Stromal cell of bone marrow (primary cell): ENCODE measurements at regions not wholly inside any gene's neighbourhood (a gene's known extent, or its start where the extent isn't known, plus 50 kb on each side); places are given as distances from the start of the nearest gene placed in this dataset.
"Not testable (repeated sequence)": the region's sequence is repeated elsewhere in the genome, so short reads cannot be mapped to it uniquely, and the experiment has no call there.

Experiments used
- DNase-seq: peaks from one replicate; pipeline ENCODE4 v3.0.0-alpha.2; 2012; ENCODE audit warnings: low read depth

DNA sequence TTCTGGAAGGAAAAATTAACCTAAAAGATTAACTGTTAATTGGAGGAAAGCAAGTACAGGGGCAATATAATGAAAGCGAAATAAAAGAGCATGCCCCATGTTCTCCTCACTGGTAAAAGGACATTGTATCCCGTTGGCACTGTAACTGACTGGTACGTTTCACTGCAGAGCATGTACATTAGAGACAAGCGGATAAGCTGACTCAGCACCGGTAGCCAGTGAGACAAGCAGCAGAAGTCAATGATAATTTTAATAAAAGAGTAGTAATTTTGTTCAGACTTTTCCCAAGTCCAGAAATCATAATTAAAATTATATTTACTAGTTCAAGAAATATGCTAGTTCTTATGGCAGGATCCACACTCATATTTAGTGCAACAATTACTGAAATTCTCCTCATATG is 161.5 kb upstream of the VWC2 start:
- DNase-seq: no peak

- DNase-seq: no peak
These were observed 159.7 kb upstream of the VWC2 start for GRCh38 chr7:49613759-49614158.

DNA sequence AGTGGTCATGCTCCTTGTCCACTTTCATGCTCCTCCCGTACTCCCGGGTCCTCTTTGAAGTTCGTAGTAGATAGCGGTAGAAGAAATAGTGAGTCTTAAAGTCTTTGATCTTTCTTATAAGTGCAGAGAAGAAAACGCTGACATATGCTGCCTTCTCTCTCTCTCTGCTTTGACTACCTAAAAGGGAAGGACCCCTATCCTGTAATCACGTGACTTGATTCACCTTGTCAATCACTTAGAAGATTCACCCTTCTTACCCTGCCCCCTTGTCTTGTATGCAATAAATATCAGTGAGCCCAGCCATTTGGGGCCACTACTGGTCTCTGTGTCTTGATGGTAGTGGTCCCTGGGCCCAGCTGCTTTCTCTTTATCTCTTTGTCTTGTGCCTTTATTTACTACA is 158.5 kb upstream of the VWC2 start:
- not testable (repeated sequence) for DNase-seq

- DNase-seq: no peak
These were observed 155.4 kb upstream of the VWC2 start for GRCh38 chr7:49618028-49618427.

DNA sequence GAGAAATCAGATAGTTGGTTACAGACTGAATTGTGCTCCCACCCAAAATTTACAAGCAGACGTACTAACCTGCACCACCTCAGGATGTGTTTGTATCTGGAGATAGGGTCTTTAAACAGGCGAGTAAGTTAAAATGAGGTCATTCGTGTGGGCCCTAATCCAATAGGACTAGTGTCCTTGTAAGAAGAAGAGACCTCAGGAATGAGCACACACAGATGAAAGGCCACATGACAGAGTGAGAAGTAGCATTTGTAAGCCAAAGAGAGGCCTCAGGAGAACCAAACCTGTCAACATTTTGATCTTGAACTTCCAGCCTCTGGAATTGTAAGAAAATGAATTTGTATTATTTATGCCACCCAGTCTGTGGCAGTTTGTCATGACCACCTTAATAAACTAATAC is 149.5 kb upstream of the VWC2 start:
- no peak for DNase-seq

DNA sequence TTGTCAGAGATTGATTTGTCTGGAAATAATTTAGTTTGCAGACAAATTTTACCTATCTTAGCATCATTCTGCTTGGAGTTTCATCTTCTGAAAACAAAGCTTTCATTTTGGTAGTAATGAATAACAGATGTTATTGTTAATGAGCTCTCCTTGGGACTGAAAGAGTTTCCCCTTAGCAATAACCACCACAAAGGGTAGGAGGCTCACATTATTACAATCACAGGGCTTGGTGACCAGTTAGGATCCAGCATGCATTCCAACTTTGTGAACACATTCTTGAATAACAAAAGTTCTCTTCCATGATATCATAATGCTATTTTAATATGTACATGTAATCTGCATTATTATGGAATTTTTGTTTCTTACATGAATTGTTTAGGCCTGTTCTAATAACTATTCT is 148.8 kb upstream of the VWC2 start:
- no peak for DNase-seq

DNA sequence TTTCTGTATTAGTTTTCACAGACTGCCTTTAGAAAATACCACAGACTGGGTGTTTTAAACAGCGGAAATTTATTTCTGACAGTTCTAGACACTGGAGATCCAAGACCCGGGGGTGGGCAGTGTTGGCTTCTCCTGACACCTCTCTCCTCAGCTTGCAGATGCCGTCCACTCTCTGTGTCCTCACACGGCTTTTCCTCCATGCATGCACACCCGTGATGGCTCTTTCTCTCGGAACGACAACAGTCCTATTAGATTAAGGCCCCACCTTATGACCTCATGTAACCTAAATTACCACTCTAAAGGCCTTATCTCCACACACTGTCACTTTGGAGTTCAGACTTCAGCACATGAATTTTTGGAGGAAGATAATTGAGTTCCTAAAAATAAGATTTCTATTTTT is 142.9 kb upstream of the VWC2 start:
- no peak for DNase-seq

- no peak for DNase-seq
These were observed 142.2 kb upstream of the VWC2 start for GRCh38 chr7:49631071-49631815.

- no peak for DNase-seq
These were observed 141.5 kb upstream of the VWC2 start for GRCh38 chr7:49631960-49632359.

GRCh38 chr7:49635800-49636199 is 137.6 kb upstream of the VWC2 start:
- no peak for DNase-seq

DNA sequence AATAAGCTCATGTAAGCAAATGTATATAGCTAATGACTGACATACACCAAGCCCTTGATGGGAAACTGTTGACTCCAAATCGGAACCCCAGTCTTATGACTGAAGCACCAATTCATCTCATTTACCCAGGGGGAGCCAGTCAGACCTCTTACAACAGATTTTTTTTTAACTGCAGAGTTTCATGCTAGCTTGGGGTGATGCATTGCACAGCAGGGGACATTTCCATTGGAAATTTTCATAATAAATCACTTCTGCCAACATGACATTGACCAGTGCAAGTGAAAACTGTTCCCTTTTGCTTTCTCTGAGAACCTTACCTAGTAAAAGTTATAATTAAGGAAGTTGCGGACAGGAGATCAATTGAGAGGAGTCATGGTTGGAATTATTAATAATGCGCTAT is 137.0 kb upstream of the VWC2 start:
- DNase-seq: no peak

- DNase-seq: no peak
These were observed 135.3 kb upstream of the VWC2 start for GRCh38 chr7:49638166-49638565.

DNA sequence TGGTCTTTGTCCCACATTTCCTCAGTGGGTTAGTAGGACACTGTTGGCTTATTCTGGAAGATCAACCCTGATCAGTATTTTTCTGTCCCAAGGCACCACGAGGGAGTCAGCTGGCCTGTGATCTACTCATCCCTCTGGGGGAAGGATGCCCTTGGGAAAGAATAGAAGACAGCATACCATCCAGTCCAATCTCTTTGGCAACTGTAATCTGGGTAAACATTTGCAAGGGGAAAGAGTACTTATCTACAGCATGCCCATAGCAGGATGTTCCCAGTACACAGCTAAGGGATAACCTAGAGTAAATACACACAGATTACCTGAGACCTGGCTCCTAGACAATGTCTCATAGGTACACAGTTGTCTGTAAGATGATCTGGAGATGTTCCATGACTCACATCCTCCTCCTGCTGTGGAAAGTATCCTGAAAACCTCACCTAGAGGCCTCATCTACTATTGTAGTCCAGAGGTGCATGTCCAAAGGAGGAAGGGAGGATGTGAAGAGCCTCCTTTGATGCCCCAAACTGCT is 134.3 kb upstream of the VWC2 start:
- no peak for DNase-seq

- DNase-seq: no peak
These were observed 133.6 kb upstream of the VWC2 start for GRCh38 chr7:49639808-49640207.

DNA sequence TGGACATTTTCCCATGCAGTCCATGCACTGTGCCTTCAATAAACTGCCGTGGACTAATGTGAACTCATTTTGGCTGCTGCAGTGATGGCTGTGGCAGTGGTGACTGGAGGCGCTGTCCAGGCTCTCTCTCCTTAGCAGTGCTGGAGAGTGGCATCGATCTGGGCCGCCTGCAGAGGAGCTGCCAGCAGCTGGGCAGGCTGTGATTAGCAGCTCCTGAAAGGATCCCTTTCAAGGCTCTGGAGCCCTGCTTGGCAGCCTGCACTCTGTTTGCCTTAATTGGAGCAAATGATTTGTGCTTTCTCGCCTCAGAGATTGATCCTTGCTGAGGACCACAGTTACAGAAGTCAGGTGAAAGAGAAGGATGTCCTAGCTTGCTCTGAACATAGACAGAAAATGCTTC is 130.1 kb upstream of the VWC2 start:
- DNase-seq: no peak

DNA sequence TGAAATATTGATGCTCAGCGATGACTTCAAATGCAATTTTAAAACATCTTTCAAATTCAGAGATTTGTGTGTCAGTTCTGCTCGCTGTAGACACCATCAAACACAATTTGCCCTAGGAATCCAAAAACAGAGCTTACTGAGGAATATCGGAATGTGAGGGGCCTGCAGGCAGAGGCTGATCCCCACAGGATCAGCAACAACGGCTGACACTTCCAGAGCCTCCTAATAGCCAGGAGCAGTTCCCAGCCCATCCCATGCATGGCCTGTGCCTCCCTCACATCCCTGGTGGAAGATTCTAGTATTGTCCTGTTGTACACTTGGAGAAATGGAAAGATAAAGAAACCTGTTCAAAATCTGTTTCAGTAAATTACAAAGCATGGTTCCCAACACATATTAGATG is 129.7 kb upstream of the VWC2 start:
- DNase-seq: no peak

GRCh38 chr7:49644396-49645166 is 128.9 kb upstream of the VWC2 start:
- DNase-seq: no peak

DNA sequence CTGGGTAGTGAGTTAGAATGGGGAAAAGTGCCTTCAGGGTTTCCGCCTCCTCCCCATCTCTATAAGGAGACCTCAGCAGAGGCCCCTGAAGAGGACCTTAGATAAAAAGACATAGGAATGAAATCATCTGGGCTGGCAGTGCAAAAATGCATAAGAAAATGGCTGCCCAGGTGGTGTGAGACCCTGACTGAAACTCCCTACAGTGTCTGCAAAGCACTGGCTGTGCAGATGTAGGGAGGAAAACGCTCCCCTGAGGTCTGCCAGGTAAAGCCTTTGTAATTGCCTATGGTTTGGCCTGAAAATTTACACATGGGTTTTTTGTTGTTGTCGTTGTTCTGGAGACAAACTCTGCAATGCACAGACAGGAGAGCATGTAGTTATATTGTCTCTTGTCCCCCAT is 128.1 kb upstream of the VWC2 start:
- no peak for DNase-seq

GRCh38 chr7:49660170-49660783 is 113.2 kb upstream of the VWC2 start:
- DNase-seq: no peak

DNA sequence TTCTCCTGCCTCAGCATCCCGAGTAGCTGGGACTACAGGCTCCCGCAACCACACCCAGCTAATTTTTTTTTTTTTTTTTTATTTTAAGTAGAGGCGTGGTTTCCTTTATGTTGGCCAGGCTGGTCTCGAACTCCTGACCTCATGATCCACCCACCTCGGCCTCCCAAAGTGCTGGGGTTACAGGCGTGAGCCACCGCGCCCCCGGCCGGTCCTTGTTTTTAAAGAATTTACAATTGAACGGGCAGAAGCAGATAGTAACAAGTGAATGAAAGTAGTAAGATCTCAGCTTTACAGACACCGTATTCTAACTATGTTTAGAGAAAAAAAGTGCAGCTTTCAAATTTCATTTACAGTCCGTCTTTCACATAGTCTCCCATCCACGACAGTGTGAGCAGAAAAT is 112.5 kb upstream of the VWC2 start:
- DNase-seq: no peak

GRCh38 chr7:49665963-49666362 is 107.5 kb upstream of the VWC2 start:
- not testable (repeated sequence) for DNase-seq

- DNase-seq: no peak
These were observed 106.7 kb upstream of the VWC2 start for GRCh38 chr7:49666764-49667163.

DNA sequence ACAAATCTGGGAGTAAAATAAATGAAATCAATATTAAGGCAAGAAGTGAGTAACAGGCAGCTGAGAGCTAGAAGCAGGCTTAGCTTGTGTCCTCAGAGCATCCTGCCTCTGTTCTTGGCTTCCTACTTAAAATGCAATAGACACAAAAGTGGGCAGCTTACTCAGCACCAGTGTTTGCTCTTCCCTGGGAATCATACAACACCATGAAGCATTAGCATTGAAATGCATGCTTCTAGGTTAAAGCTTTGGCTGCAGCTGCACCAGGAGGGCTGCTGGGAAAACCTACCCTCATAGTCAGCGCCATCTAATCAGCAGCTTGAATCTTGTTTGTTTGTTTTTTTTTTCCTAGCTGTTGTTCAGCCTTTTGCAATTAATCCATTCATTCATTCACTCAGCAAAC is 104.2 kb upstream of the VWC2 start:
- no peak for DNase-seq
